ENCODE measurements at regions not wholly inside any gene's neighbourhood (a gene's known extent, or its start where the extent isn't known, plus 50 kb on each side); places are given as distances from the start of the nearest gene placed in this dataset.

- TF ChIP-seq CTCF (IDR thresholded peaks at IDR 0.05; ENCODE audit: extremely low read depth in 1 of 2, insufficient read depth in 1 of 2, low read depth in 1 of 2, low read length in 2 of 2): no peak
- no peak for TF ChIP-seq FOS (IDR thresholded peaks at IDR 0.05; ENCODE audit: borderline replicate concordance, insufficient read depth, low read length)
- no peak for TF ChIP-seq EZH2 (IDR thresholded peaks at IDR 0.05; ENCODE audit: borderline replicate concordance, low read depth, low read length, severe bottlenecking)
These were observed 628.0 kb upstream of the NRSN1 start for GRCh38 chr6:23498013-23498412.
